Colonic mucosa (tissue), 4 donors: ENCODE measurements at regions not wholly inside any gene's neighbourhood (a gene's known extent, or its start where the extent isn't known, plus 50 kb on each side); places are given as distances from the start of the nearest gene placed in this dataset.

ENCODE experiments used
- DNase-seq: peaks from one replicate; pipeline ENCODE4 v3.0.0-alpha.2; 2020
- H3K27ac ChIP-seq: fragments of 200-600 bp; one replicate; pipeline ENCODE4 v1.8.0; 2021
- H3K27me3 ChIP-seq: fragments of 200-600 bp; one replicate; pipeline ENCODE4 v1.8.0; 2021
- H3K36me3 ChIP-seq: fragments of 200-600 bp; one replicate; pipeline ENCODE4 v1.8.0; 2021
- H3K4me1 ChIP-seq: fragments of 200-600 bp; one replicate; pipeline ENCODE4 v1.8.0; 2021; ENCODE audit warnings: mild to moderate bottlenecking
- H3K4me3 ChIP-seq: fragments of 200-600 bp; one replicate; pipeline ENCODE4 v1.8.0; 2021
- H3K9ac ChIP-seq, 2 donors: one replicate each; pipeline ENCODE4 v1.7.0; 2013; ENCODE audit warnings: control low read depth in 2 of 2, low read depth in 2 of 2, low read length in 2 of 2
- H3K9me3 ChIP-seq: fragments of 200-600 bp; one replicate; pipeline ENCODE4 v1.8.0; 2021
- CTCF ChIP-seq: fragments of 200-600 bp; IDR thresholded peaks from one replicate; pipeline ENCODE4 v1.8.0; 2022; ENCODE audit warnings: antibody characterized with exemption, mild to moderate bottlenecking
- intact Hi-C: fragments of 100-400 bp; cut with DNase I; formaldehyde crosslinking; loops from one replicate; pipeline ENCODE4 v1.14.1; 2022
- donor health status: healthy.
- donor health status: DM: no; HTN: no; CAD: no.
- donor health status: DM: no; HTN: no; CAD: no.

DNA sequence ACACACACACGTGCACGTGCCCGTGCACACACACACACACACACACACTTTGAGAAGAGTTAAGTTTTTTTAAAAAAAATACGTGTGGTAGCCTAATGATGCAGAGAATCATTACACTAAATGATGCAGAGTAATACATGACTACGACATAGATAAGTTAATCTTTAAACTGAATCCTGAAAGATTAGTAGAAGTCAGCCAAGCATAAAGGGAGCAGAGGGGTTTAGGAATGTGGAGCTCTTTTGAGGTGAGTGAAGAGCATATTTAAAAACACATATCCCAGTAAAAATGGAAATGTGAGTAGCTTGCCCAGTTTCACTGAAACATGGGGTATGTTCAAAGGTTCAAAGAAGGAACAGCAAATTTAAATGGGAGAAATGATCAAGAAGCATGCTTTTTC lies 61.3 kb upstream of the TYRP1 start:
- no peak for DNase-seq
- Histone ChIP-seq H3K9me3 (no peaks in the 10 kb centered on the region), H3K9ac (no peak overlapping the region), H3K36me3 (no peaks in the 10 kb centered on the region), H3K4me3 (no peak overlapping the region), H3K4me1 (no peaks in the 10 kb centered on the region), H3K27me3 (no peaks in the 10 kb centered on the region), H3K27ac (no peak overlapping the region)
- intact Hi-C loops = no loop called here
- TF ChIP-seq CTCF = no peak

DNA sequence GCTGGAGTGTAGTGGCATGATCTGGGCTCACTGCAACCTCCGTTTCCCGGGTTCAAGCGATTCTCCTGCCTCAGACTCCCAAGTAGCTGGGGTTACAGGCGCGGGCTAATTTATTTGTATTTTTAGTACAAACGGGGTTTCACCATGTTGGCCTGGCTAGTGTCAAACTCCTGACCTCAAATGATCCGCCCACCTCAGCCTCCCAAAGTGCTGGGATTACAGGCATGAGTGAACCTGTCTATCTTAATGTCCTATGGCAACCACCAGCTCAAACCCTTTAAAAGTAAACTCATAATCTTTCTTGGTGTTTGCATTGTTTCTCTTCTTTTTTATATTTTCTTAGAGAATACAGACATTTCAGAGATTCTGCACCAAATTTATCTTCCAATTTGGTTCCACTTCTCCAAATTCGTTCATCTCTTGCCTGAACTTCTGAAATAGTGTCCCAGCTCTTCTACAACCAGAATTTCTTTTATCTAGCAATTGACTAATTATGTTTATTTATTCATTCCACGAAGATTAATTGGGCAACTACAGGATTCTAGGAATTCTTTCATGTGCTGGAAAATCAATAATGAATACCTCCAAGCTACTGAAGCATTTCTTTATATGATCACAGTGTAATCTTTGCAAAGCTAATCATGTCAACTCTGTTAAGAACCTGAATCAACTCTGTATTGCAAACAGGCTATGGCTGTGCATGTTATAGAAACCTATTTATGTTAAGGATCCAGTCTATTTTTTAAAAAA lies 60.0 kb upstream of the TYRP1 start:
- Histone ChIP-seq H3K9me3 (no peaks in the 10 kb centered on the region), H3K36me3 (no peaks in the 10 kb centered on the region), H3K27ac (no peak overlapping the region), H3K9ac (no peak overlapping the region), H3K4me1 (no peaks in the 10 kb centered on the region), H3K4me3 (no peak overlapping the region), H3K27me3 (no peaks in the 10 kb centered on the region)
- intact Hi-C loops = no loop called here
- TF ChIP-seq CTCF = no peak
- DNase-seq = no peak

DNA sequence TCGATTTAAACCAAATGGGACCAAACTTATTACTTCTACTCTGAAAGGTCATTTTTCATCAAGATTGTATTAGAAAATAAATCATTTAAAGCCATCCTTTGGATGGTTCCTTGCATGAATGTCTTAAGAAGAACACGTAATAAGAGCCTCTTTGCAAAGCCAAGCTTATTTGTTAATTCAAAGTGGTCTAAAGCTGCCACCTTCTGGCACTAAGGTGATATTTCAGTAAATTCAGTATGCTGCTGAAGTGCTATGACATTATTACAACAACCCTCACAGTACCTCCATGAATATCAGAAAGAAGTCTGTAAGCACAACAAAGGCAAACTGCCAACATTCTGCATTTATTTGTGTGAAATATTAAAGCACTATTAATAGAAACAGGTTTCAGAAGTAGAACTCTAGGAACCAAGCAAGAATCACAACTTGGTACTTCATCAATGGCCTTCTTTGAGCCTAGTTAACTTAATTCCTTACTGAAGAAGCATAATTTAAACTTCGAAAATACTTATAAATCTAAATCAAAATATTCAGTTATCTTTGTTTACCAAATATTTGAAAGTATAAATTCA lies 53.1 kb upstream of the TYRP1 start:
- peak; percentile 19 for TF ChIP-seq CTCF
- H3K4me3 ChIP-seq = no peak overlapping the region
- H3K27me3 ChIP-seq = no peaks in the 10 kb centered on the region
- DNase-seq = no peak
- intact Hi-C loops = no loop called here
- no peaks in the 10 kb centered on the region for H3K4me1 ChIP-seq
- no peaks in the 10 kb centered on the region for H3K9me3 ChIP-seq
- H3K27ac ChIP-seq = no peak overlapping the region
- H3K9ac ChIP-seq = no peak overlapping the region
- no peaks in the 10 kb centered on the region for H3K36me3 ChIP-seq

GRCh38 chr9:12640866-12641636 lies 52.1 kb upstream of the TYRP1 start:
- intact Hi-C loops = no loop called here
- no peak overlapping the region for H3K4me3 ChIP-seq
- H3K27me3 ChIP-seq = no peaks in the 10 kb centered on the region
- H3K4me1 ChIP-seq = no peaks in the 10 kb centered on the region
- no peak overlapping the region for H3K9ac ChIP-seq
- no peak overlapping the region for H3K27ac ChIP-seq
- no peaks in the 10 kb centered on the region for H3K9me3 ChIP-seq
- no peak for TF ChIP-seq CTCF
- H3K36me3 ChIP-seq = no peaks in the 10 kb centered on the region
- no peak for DNase-seq
